ENCODE measurements at regions not wholly inside any gene's neighbourhood (a gene's known extent, or its start where the extent isn't known, plus 50 kb on each side); places are given as distances from the start of the nearest gene placed in this dataset.

DNA sequence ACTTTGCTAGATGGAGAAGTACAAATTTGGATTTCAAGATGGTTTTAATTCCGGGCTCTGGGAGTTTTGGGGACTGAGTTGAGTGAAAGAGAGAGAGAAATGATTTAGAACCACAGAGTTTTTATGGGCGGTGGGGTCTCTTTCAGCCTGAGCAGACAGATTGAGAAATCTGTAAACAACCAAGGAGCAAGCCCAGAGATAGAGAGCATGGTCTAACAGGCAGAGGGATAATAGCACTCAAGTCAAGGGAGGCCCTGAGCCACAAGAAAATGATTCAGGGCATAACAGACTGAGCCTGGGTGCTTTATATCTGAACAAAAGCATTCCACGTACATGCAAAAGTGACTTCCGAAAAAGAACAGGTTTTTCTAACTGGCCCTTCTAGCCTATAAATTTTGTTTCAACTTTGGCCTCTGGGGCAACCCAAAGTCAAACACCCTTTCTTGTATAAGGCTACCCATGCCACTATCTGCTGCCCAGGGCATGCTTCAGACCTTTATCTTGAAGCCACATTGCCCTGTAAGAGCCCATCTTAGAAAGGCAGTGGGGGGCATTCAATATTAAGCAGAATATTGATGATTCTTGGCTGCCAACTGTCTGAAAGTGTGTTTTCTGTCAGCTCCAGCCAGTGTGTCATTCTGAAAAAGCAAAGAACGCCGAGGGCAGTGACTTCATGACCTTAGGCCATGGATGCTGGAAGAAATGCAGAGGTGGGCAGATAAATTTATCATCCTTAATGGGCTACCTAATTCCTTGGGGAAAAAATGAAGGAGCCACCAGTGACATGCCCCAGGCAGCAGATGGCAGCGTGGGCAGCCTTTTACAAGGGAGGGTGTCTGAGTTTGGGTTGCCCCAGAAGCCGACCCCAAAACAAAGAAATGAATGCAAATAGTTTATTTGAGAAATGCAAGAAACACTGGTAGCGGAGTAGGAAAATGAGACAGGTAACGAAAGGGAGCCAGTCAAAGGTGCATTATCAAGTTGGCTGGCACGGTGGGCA is 637.6 kb downstream of the MID1IP1 start:
- Mint-ChIP-seq H3K9me3 (ENCODE audit: low read depth) (peaks cover 24% of the 10 kb centered on the region), H3K27me3 (no peaks in the 10 kb centered on the region), H3K36me3 (ENCODE audit: insufficient read depth) (peaks cover 1% of the 10 kb centered on the region), H3K4me1 (ENCODE audit: low read depth) (peaks cover 16% of the 10 kb centered on the region), H3K27ac (no peak overlapping the region), H3K4me3 (ENCODE audit: low read depth) (no peak overlapping the region)
- DNase-seq (ENCODE audit: low spot score, unreplicated experiment), result no peak
- TF ChIP-seq, protein P1, sequence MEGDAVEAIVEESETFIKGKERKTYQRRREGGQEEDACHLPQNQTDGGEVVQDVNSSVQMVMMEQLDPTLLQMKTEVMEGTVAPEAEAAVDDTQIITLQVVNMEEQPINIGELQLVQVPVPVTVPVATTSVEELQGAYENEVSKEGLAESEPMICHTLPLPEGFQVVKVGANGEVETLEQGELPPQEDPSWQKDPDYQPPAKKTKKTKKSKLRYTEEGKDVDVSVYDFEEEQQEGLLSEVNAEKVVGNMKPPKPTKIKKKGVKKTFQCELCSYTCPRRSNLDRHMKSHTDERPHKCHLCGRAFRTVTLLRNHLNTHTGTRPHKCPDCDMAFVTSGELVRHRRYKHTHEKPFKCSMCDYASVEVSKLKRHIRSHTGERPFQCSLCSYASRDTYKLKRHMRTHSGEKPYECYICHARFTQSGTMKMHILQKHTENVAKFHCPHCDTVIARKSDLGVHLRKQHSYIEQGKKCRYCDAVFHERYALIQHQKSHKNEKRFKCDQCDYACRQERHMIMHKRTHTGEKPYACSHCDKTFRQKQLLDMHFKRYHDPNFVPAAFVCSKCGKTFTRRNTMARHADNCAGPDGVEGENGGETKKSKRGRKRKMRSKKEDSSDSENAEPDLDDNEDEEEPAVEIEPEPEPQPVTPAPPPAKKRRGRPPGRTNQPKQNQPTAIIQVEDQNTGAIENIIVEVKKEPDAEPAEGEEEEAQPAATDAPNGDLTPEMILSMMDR (IDR thresholded peaks at IDR 0.05; ENCODE audit: unreplicated experiment), result peak; percentile 16

- Mint-ChIP-seq H3K9me3 (ENCODE audit: low read depth) (peaks cover 28% of the 10 kb centered on the region), H3K27ac (no peak overlapping the region), H3K4me1 (ENCODE audit: low read depth) (peaks cover 16% of the 10 kb centered on the region), H3K4me3 (ENCODE audit: low read depth) (no peak overlapping the region), H3K36me3 (ENCODE audit: insufficient read depth) (peaks cover 2% of the 10 kb centered on the region), H3K27me3 (no peaks in the 10 kb centered on the region)
- TF ChIP-seq, protein P1 (IDR thresholded peaks at IDR 0.05; ENCODE audit: unreplicated experiment), result no peak
- DNase-seq (ENCODE audit: low spot score, unreplicated experiment), result no peak
Measured at GRCh38 chrX:39439906-39440798, 638.9 kb downstream of the MID1IP1 start.

GRCh38 chrX:39440799-39441284 is 639.6 kb downstream of the MID1IP1 start:
- H3K4me3 Mint-ChIP-seq (ENCODE audit: low read depth), result no peak overlapping the region
- no peak overlapping the region for H3K27ac Mint-ChIP-seq
- H3K36me3 Mint-ChIP-seq (ENCODE audit: insufficient read depth), result peaks cover 2% of the 10 kb centered on the region
- peaks cover 16% of the 10 kb centered on the region for H3K4me1 Mint-ChIP-seq (ENCODE audit: low read depth)
- no peak for DNase-seq (ENCODE audit: low spot score, unreplicated experiment)
- TF ChIP-seq, protein P1 (IDR thresholded peaks at IDR 0.05; ENCODE audit: unreplicated experiment), result no peak
- H3K27me3 Mint-ChIP-seq, result no peaks in the 10 kb centered on the region
- peaks cover 35% of the 10 kb centered on the region for H3K9me3 Mint-ChIP-seq (ENCODE audit: low read depth)

DNA sequence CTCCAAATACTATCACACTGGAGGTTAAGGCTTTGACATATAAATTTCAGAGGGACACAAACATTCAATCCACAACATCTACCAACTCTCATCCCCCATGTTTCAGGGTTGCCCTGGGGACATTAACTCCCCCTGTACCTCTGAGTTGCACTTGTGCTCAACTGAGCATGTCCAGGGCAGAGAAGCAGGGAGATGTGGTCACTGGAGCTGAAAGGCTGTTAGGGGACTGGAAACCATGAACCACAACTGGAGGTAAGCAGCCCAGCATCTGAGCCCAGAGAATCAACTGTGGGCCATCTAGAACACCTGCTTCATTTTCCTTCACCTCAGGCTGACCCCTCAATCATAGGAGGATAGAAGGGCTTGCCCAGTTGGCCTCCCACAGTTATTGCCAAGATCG is 641.1 kb downstream of the MID1IP1 start:
- no peak overlapping the region for H3K4me3 Mint-ChIP-seq (ENCODE audit: low read depth)

More for the DNA sequence above, 641.1 kb downstream of the MID1IP1 start:
- H3K4me1 Mint-ChIP-seq (ENCODE audit: low read depth), result peaks cover 20% of the 10 kb centered on the region
- peaks cover 36% of the 10 kb centered on the region for H3K9me3 Mint-ChIP-seq (ENCODE audit: low read depth)
- DNase-seq (ENCODE audit: low spot score, unreplicated experiment), result no peak
- peaks cover 2% of the 10 kb centered on the region for H3K36me3 Mint-ChIP-seq (ENCODE audit: insufficient read depth)
- TF ChIP-seq, protein P1 (IDR thresholded peaks at IDR 0.05; ENCODE audit: unreplicated experiment), result no peak
- no peaks in the 10 kb centered on the region for H3K27me3 Mint-ChIP-seq
- H3K27ac Mint-ChIP-seq, result no peak overlapping the region
